ENCODE measurements at regions not wholly inside any gene's neighbourhood (a gene's known extent, or its start where the extent isn't known, plus 50 kb on each side); places are given as distances from the start of the nearest gene placed in this dataset.
"Not testable (repeated sequence)": the region's sequence is repeated elsewhere in the genome, so short reads cannot be mapped to it uniquely, and the experiment has no call there.

- TF ChIP-seq, protein P1, sequence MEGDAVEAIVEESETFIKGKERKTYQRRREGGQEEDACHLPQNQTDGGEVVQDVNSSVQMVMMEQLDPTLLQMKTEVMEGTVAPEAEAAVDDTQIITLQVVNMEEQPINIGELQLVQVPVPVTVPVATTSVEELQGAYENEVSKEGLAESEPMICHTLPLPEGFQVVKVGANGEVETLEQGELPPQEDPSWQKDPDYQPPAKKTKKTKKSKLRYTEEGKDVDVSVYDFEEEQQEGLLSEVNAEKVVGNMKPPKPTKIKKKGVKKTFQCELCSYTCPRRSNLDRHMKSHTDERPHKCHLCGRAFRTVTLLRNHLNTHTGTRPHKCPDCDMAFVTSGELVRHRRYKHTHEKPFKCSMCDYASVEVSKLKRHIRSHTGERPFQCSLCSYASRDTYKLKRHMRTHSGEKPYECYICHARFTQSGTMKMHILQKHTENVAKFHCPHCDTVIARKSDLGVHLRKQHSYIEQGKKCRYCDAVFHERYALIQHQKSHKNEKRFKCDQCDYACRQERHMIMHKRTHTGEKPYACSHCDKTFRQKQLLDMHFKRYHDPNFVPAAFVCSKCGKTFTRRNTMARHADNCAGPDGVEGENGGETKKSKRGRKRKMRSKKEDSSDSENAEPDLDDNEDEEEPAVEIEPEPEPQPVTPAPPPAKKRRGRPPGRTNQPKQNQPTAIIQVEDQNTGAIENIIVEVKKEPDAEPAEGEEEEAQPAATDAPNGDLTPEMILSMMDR (IDR thresholded peaks at IDR 0.05; ENCODE audit: low read depth, low read length, missing control alignments) = no peak
- no peak overlapping the region for H3K4me3 ChIP-seq (ENCODE audit: low read depth, low read length)
- in situ Hi-C loops (cut with HindIII; ENCODE audit: low sequenced_read_pairs) = no loop called here
- no peak for DNase-seq (ENCODE audit: low read depth)
Measured at GRCh38 chr2:172300851-172301250, 126.5 kb upstream of the ITGA6 start.

DNA sequence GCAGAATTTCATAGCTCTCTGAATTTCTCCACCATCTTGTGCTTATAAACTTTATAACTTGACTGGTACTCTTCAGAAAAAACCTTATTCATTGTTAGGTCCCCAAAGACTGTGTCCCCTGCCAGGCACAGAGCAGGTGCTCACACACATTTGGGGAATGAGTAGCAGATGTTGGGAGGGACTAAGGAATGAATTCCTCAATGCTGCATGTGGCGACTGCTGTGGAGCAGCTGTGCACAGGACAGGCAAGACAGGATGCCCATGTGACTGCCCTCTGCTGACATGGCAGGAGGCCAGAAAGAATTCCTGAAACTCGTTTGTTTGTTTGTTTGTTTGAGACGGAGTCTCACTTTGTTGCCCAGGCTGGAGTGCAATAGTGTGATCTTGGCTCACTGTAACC is 122.3 kb upstream of the ITGA6 start:
- in situ Hi-C loops (cut with HindIII; ENCODE audit: low sequenced_read_pairs) = no loop called here
- DNase-seq (ENCODE audit: low read depth) = no peak
- no peak overlapping the region for H3K4me3 ChIP-seq (ENCODE audit: low read depth, low read length)
- TF ChIP-seq, protein P1 (IDR thresholded peaks at IDR 0.05; ENCODE audit: low read depth, low read length, missing control alignments) = no peak

DNA sequence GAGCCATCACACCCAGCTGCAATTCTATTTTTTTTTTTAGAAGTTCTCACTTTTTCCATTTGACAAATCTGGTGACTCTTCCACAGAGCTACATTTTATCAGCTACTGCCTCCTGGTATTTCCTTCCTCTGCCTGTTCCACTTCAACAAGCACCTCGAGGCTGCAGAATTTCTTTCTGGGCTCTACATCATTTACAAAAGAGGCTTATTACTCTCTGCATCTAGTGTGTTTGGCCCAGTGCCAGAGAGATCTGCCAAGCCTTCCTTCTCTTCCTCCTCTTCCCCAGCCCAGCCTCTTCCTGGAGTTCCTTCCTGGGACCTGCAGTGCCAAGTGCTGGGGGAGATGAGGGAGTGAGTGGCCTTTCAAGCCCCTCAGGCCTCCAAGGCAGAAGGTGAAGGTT is 119.6 kb upstream of the ITGA6 start:
- DNase-seq (ENCODE audit: low read depth) = no peak
- TF ChIP-seq, protein P1 (IDR thresholded peaks at IDR 0.05; ENCODE audit: low read depth, low read length, missing control alignments) = no peak
- no peak overlapping the region for H3K4me3 ChIP-seq (ENCODE audit: low read depth, low read length)
- in situ Hi-C loops (cut with HindIII; ENCODE audit: low sequenced_read_pairs) = no loop called here

GRCh38 chr2:172308253-172308935 is 119.0 kb upstream of the ITGA6 start:
- DNase-seq (ENCODE audit: low read depth) = no peak
- in situ Hi-C loops (cut with HindIII; ENCODE audit: low sequenced_read_pairs) = no loop called here
- H3K4me3 ChIP-seq (ENCODE audit: low read depth, low read length) = no peak overlapping the region
- TF ChIP-seq, protein P1 (IDR thresholded peaks at IDR 0.05; ENCODE audit: low read depth, low read length, missing control alignments) = no peak

GRCh38 chr2:172311921-172312345 is 115.5 kb upstream of the ITGA6 start:
- TF ChIP-seq, protein P1 (IDR thresholded peaks at IDR 0.05; ENCODE audit: low read depth, low read length, missing control alignments) = no peak
- in situ Hi-C loops (cut with HindIII; ENCODE audit: low sequenced_read_pairs) = no loop called here
- DNase-seq (ENCODE audit: low read depth) = no peak
- no peak overlapping the region for H3K4me3 ChIP-seq (ENCODE audit: low read depth, low read length)

DNA sequence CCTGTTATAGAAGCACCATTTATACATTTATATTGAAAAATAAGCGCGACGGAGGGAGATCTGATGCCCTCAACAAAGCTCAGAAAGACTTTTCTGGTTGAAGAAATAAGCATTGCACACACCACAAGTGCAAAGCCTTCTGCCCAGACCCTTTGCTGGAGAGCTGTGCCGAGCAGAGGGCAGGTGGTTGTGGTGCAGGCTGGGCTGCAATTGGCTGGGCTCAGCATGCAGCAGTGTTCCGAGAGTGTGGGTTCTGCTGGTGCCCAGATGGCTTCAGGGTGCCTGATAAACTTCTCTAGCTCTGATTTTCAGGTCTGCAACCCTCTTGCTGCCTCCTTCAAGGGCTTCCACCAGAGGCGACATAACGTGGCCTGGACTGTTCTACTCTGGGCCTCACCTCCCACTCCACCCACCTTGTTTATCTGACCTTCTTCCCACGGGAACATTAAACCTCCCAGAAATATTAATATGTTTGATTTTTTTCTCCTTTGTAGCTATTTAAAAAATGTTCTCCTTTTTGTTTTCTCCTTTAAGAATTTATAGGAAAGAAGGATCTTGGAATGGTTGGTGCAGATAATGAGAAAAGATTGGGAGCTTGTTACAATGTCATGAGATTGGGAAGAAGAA is 113.6 kb upstream of the ITGA6 start:
- no peak overlapping the region for H3K4me3 ChIP-seq (ENCODE audit: low read depth, low read length)
- in situ Hi-C loops (cut with HindIII; ENCODE audit: low sequenced_read_pairs) = no loop called here
- TF ChIP-seq, protein P1 (IDR thresholded peaks at IDR 0.05; ENCODE audit: low read depth, low read length, missing control alignments) = no peak
- DNase-seq (ENCODE audit: low read depth) = no peak

DNA sequence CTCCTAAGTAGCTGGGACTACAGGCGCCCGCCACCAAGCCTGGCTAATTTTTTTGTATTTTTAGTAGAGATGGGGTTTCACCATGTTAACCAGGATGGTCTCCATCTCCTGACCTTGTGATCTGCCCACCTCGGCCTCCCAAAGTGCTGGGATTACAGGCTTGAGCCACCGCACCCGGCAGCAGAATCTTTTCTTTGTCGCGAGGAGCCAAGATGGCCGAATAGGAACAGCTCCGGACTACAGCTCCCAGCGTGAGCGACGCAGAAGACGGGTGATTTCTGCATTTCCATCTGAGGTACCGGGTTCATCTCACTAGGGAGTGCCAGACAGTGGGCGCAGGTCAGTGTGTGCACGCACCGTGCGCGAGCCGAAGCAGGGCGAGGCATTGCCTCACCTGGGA is 112.3 kb upstream of the ITGA6 start:
- in situ Hi-C loops (cut with HindIII; ENCODE audit: low sequenced_read_pairs); H3K4me3 ChIP-seq (ENCODE audit: low read depth, low read length); DNase-seq (ENCODE audit: low read depth): not testable (repeated sequence)

Measured in astrocyte of the cerebellum (primary cell).